PC-9 (cell line): ENCODE measurements at regions not wholly inside any gene's neighbourhood (a gene's known extent, or its start where the extent isn't known, plus 50 kb on each side); places are given as distances from the start of the nearest gene placed in this dataset.

Source experiments
- BruUV-seq: library from RNA; stranded (reverse); fragments of 400-500 nt; replicated peaks from 2 replicates; lab custom pipeline; 2021; lab: Mats Ljungman, UMichigan
- CTCF ChIA-PET: fragments of 300-600 bp; sonication (Branson Sonifier 250); formaldehyde crosslinking; loops from one replicate; lab custom pipeline; 2022; ENCODE audit warnings: antibody characterized with exemption; lab: Charles Lee
- POLR2A ChIA-PET: fragments of 300-600 bp; sonication (Branson Sonifier 250); formaldehyde crosslinking; loops from one replicate; lab custom pipeline; 2022; ENCODE audit warnings: antibody characterized with exemption; ENCODE audit not compliant: unreplicated experiment; lab: Charles Lee
- DNase-seq, 2 experiments: peaks; one replicate each; pipeline versions ENCODE4 v3.0.0 to v3.0.0-alpha.2; 2015 to 2022; ENCODE audit warnings: mixed read lengths in 1 of 2
- H2AFZ ChIP-seq: fragments of 200-600 bp; sonication (generic); 2 replicates; pipeline ENCODE4 v1.8.1; 2017; ENCODE audit warnings: antibody characterized with exemption
- H3F3A ChIP-seq: fragments of 200-600 bp; sonication (generic); 2 replicates; pipeline ENCODE4 v1.8.1; 2017; ENCODE audit warnings: antibody characterized with exemption, mild to moderate bottlenecking, low read depth; ENCODE audit not compliant: insufficient read depth
- H3K27ac ChIP-seq: fragments of 200-600 bp; sonication (generic); 2 replicates; pipeline ENCODE4 v1.6.1; 2016; ENCODE audit warnings: mixed run types
- H3K27me3 ChIP-seq: fragments of 200-600 bp; sonication (generic); 2 replicates; pipeline ENCODE4 v1.6.1; 2016; ENCODE audit warnings: low read depth, mixed run types; ENCODE audit not compliant: insufficient read depth
- H3K36me3 ChIP-seq: fragments of 200-600 bp; sonication (generic); 2 replicates; pipeline ENCODE4 v1.6.1; 2016; ENCODE audit warnings: low read depth, mixed run types
- H3K4me1 ChIP-seq: fragments of 200-600 bp; sonication (generic); replicated peaks from 2 replicates; pipeline ENCODE4 v1.6.1; 2016; ENCODE audit warnings: mixed run types; ENCODE audit not compliant: insufficient read depth
- H3K4me2 ChIP-seq: fragments of 200-600 bp; sonication (generic); 2 replicates; pipeline ENCODE4 v1.6.1; 2017; ENCODE audit warnings: mixed run types
- H3K4me3 ChIP-seq: fragments of 200-600 bp; sonication (generic); 2 replicates; pipeline ENCODE4 v1.6.1; 2016; ENCODE audit warnings: mixed run types
- H3K79me2 ChIP-seq: fragments of 200-600 bp; sonication (generic); 2 replicates; pipeline ENCODE4 v1.6.1; 2017; ENCODE audit warnings: low read depth, mixed run types
- H3K9me2 ChIP-seq: fragments of 200-600 bp; sonication (generic); 2 replicates; pipeline ENCODE4 v1.8.1; 2017; ENCODE audit warnings: mild to moderate bottlenecking; ENCODE audit not compliant: insufficient read depth
- H3K9me3 ChIP-seq: fragments of 200-600 bp; sonication (generic); 2 replicates; pipeline ENCODE4 v1.8.1; 2016; ENCODE audit warnings: low read depth; ENCODE audit not compliant: insufficient read depth
- H4K20me1 ChIP-seq: fragments of 200-600 bp; sonication (generic); 2 replicates; pipeline ENCODE4 v1.8.1; 2017; ENCODE audit not compliant: insufficient read depth
- EZH2 ChIP-seq: fragments of 200-600 bp; sonication (generic); IDR thresholded peaks from 2 replicates; pipeline ENCODE4 v1.8.0; 2017; ENCODE audit warnings: antibody characterized with exemption, low read depth
- intact Hi-C: fragments of 100-400 bp; cut with micrococcal nuclease; formaldehyde crosslinking; loops from one replicate; pipeline ENCODE4 v1.10.0; 2022; ENCODE audit not compliant: unreplicated experiment
- TF ChIP-seq, protein P1 (sequence below): fragments of 200-600 bp; sonication (generic); conservative IDR thresholded peaks from 2 replicates; pipeline ENCODE4 v1.6.1; 2017; ENCODE audit warnings: mixed run types, antibody characterized with exemption, mild to moderate bottlenecking, moderate library complexity

DNA sequence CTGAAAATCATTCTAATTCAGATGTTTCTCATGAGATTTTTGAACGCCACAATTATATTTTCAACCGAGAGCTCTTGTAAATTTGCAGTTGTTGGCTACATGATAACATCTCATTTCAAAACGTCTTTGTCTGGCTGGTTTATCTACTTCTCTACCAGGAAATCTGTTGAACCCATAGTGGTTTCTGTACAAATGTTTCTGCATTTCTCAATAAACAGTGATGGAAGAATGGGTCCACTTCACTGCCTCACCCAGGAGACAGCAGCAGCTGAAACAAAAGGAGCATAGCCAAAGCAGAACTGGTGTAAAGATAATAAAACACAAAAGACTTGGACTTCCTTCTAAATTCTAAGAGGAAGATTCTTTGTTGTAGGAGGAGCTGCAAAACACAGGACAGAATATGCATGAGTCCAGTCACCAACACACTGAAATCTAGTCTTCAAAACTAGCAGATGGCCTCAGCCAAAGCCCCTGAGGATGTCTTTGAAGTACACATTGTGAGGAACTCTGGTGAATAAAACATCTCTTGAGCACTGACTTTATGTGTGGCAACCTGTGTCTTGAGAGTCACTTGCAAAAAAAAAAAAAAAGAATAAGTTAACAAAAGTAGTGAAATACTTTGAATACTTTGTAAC is 68.6 kb upstream of the FGF14 start:
- no peak overlapping the region for H3K4me2 ChIP-seq
- H3K9me2 ChIP-seq = no peaks in the 10 kb centered on the region
- H4K20me1 ChIP-seq = no peaks in the 10 kb centered on the region
- no peaks in the 10 kb centered on the region for H3K79me2 ChIP-seq
- H3F3A ChIP-seq = no peaks in the 10 kb centered on the region
- ChIA-PET POLR2A (no interaction called here), CTCF (no interaction called here)
- H2AFZ ChIP-seq = no peak overlapping the region
- no peak overlapping the region for H3K27ac ChIP-seq
- H3K36me3 ChIP-seq = no peaks in the 10 kb centered on the region
- no peak overlapping the region for H3K4me3 ChIP-seq
- BruUV-seq = no TSS peak
- TF ChIP-seq EZH2 = no peak
- TF ChIP-seq, protein P1, sequence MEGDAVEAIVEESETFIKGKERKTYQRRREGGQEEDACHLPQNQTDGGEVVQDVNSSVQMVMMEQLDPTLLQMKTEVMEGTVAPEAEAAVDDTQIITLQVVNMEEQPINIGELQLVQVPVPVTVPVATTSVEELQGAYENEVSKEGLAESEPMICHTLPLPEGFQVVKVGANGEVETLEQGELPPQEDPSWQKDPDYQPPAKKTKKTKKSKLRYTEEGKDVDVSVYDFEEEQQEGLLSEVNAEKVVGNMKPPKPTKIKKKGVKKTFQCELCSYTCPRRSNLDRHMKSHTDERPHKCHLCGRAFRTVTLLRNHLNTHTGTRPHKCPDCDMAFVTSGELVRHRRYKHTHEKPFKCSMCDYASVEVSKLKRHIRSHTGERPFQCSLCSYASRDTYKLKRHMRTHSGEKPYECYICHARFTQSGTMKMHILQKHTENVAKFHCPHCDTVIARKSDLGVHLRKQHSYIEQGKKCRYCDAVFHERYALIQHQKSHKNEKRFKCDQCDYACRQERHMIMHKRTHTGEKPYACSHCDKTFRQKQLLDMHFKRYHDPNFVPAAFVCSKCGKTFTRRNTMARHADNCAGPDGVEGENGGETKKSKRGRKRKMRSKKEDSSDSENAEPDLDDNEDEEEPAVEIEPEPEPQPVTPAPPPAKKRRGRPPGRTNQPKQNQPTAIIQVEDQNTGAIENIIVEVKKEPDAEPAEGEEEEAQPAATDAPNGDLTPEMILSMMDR = no peak
- intact Hi-C loops = no loop called here
- no peaks in the 10 kb centered on the region for H3K4me1 ChIP-seq
- no peaks in the 10 kb centered on the region; the same call in 1 of the 2 replicates for H3K9me3 ChIP-seq
- peaks cover 8% of the 10 kb centered on the region for H3K27me3 ChIP-seq
- no peak for DNase-seq

DNA sequence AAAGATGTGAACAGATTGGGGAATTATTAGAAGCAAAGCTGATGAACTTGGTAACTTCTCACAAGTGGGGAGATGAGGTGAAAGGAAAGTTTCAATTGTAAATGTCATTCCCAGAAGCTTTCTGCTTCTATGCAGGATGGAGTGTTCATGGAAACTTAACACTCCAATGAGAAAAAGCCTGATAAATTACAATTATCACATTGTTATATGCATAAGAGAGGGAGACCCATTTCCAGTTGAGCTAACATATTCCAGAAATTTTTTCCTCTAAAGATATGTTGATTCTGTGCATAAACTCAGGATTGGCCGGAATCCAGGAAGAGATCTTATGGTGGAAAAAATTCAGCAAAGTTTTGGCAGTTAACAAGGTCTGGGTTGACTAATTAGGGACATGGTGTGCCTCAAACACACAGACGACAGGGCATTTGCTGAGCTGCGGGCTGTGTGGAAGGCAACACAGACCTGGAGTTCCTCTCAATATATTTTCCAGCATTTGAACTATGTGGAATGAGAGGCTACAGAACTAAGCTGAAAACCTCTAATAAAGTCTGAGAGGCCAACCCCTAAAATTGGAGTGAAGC is 64.9 kb upstream of the FGF14 start:
- H3K9me2 ChIP-seq = no peaks in the 10 kb centered on the region
- TF ChIP-seq, protein P1 = no peak
- TF ChIP-seq EZH2 = no peak
- no peak for DNase-seq
- intact Hi-C loops = no loop called here
- no peak overlapping the region for H2AFZ ChIP-seq
- H3F3A ChIP-seq = no peaks in the 10 kb centered on the region
- H3K9me3 ChIP-seq = no peaks in the 10 kb centered on the region
- no peak overlapping the region for H3K27ac ChIP-seq
- H3K79me2 ChIP-seq = no peaks in the 10 kb centered on the region
- H3K4me3 ChIP-seq = no peak overlapping the region
- no peaks in the 10 kb centered on the region for H3K4me1 ChIP-seq
- H4K20me1 ChIP-seq = no peaks in the 10 kb centered on the region
- BruUV-seq = no TSS peak
- CTCF ChIA-PET = no interaction called here
- no peaks in the 10 kb centered on the region for H3K36me3 ChIP-seq
- H3K4me2 ChIP-seq = no peak overlapping the region
- peaks cover 6% of the 10 kb centered on the region for H3K27me3 ChIP-seq
- POLR2A ChIA-PET = interaction anchor here (0.7 kb wide), 1 partner anchor 53 kb away, joined by 3 read pairs; no protein-coding TSS in a partner anchor

DNA sequence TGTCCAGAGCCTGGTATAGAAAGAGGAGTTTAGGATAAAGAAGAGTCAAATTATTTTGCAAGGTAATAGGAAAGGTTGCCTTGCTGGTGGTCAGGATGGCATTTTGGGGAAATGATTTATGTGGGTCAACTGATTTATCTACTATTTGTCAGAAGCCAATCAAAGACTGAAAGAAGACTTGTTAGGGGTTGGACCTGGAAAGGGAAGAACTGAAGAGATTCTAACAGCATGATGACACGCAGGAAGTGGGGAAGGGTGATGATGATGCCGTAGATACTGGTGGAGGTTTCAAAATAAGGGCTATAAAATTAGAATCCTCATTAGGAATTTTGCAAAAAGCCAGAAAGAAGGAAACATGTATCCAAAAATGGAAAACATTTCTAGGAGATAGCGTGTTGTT is 60.7 kb upstream of the FGF14 start:
- no TSS peak for BruUV-seq

More for the DNA sequence above, 60.7 kb upstream of the FGF14 start:
- H3K4me2 ChIP-seq = no peak overlapping the region
- H3K36me3 ChIP-seq = no peaks in the 10 kb centered on the region
- peaks cover 20% of the 10 kb centered on the region for H3K27me3 ChIP-seq
- H3F3A ChIP-seq = no peaks in the 10 kb centered on the region
- H3K79me2 ChIP-seq = no peaks in the 10 kb centered on the region
- H4K20me1 ChIP-seq = no peaks in the 10 kb centered on the region
- POLR2A ChIA-PET = no interaction called here
- CTCF ChIA-PET = no interaction called here
- H3K4me3 ChIP-seq = no peak overlapping the region
- H3K9me3 ChIP-seq = no peaks in the 10 kb centered on the region
- no peak overlapping the region for H2AFZ ChIP-seq
- H3K9me2 ChIP-seq = no peaks in the 10 kb centered on the region
- no peak overlapping the region for H3K27ac ChIP-seq
- DNase-seq = no peak
- intact Hi-C loops = no loop called here
- H3K4me1 ChIP-seq = no peaks in the 10 kb centered on the region
- TF ChIP-seq, protein P1 = no peak
- TF ChIP-seq EZH2 = no peak
